GM13976 (cell line): ENCODE measurements at regions not wholly inside any gene's neighbourhood (a gene's known extent, or its start where the extent isn't known, plus 50 kb on each side); places are given as distances from the start of the nearest gene placed in this dataset.

Experiments used
- DNase-seq: peaks from one replicate; pipeline ENCODE4 v3.0.0; 2012; ENCODE audit warnings: low spot score
- CTCF ChIP-seq: IDR thresholded peaks from 2 replicates; pipeline ENCODE4 v1.5.1; 2012; ENCODE audit warnings: borderline replicate concordance, mild to moderate bottlenecking; ENCODE audit not compliant: insufficient read depth; ENCODE audit errors: extremely low read depth, missing control alignments, control extremely low read depth
- in situ Hi-C: fragments of 300-500 bp; cut with MboI; formaldehyde crosslinking; loops from one replicate; pipeline ENCODE4 v1.12.0; 2022; ENCODE audit warnings: low sequenced_read_pairs, mixed read lengths, inconsistent platforms; ENCODE audit not compliant: unreplicated experiment

GRCh38 chr20:12252793-12253192 lies 335.1 kb downstream of the BTBD3 start:
- DNase-seq: no peak
- no peak for TF ChIP-seq CTCF
- in situ Hi-C loops: no loop called here

- in situ Hi-C loops: no loop called here
- DNase-seq: no peak
- no peak for TF ChIP-seq CTCF
Observed at GRCh38 chr20:12255461-12255970, 337.8 kb downstream of the BTBD3 start.

- in situ Hi-C loops: no loop called here
- no peak for DNase-seq
- no peak for TF ChIP-seq CTCF
Observed at GRCh38 chr20:12256806-12257205, 339.1 kb downstream of the BTBD3 start.

GRCh38 chr20:12262747-12263146 lies 345.1 kb downstream of the BTBD3 start:
- no peak for TF ChIP-seq CTCF
- in situ Hi-C loops: no loop called here
- no peak for DNase-seq

- in situ Hi-C loops: no loop called here
- DNase-seq: no peak
- TF ChIP-seq CTCF: no peak
Observed at GRCh38 chr20:12264711-12265110, 347.0 kb downstream of the BTBD3 start.

- DNase-seq: no peak
- in situ Hi-C loops: no loop called here
- TF ChIP-seq CTCF: no peak
Observed at GRCh38 chr20:12265662-12266061, 348.0 kb downstream of the BTBD3 start.

- no peak for DNase-seq
- no peak for TF ChIP-seq CTCF
- in situ Hi-C loops: no loop called here
Observed at GRCh38 chr20:12269579-12269978, 351.9 kb downstream of the BTBD3 start.
